Body of pancreas (tissue), 4 donors: ENCODE measurements at regions not wholly inside any gene's neighbourhood (a gene's known extent, or its start where the extent isn't known, plus 50 kb on each side); places are given as distances from the start of the nearest gene placed in this dataset.

Experiments
- POLR2A ChIP-seq, 3 donors: fragments of 450-650 bp; IDR thresholded peaks; one replicate each; pipeline ENCODE4 v1.6.1; 2016; ENCODE audit warnings: antibody characterized with exemption in 3 of 3, mild to moderate bottlenecking in 2 of 3
- TF ChIP-seq, protein P1 (sequence below), 7 experiments: fragments of 450-650 bp in 4 of 7; fragments of 200-600 bp in 3 of 7; sonication (generic) in 3 of 7; IDR thresholded peaks; one replicate each; pipeline ENCODE4 v1.5.1; 2016 to 2019; ENCODE audit warnings: antibody characterized with exemption in 7 of 7

GRCh38 chr5:56558131-56558745 is 257.1 kb upstream of the MAP3K1 start:
- TF ChIP-seq, protein P1, sequence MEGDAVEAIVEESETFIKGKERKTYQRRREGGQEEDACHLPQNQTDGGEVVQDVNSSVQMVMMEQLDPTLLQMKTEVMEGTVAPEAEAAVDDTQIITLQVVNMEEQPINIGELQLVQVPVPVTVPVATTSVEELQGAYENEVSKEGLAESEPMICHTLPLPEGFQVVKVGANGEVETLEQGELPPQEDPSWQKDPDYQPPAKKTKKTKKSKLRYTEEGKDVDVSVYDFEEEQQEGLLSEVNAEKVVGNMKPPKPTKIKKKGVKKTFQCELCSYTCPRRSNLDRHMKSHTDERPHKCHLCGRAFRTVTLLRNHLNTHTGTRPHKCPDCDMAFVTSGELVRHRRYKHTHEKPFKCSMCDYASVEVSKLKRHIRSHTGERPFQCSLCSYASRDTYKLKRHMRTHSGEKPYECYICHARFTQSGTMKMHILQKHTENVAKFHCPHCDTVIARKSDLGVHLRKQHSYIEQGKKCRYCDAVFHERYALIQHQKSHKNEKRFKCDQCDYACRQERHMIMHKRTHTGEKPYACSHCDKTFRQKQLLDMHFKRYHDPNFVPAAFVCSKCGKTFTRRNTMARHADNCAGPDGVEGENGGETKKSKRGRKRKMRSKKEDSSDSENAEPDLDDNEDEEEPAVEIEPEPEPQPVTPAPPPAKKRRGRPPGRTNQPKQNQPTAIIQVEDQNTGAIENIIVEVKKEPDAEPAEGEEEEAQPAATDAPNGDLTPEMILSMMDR (IDR thresholded peaks at IDR 0.05), result no peak
- TF ChIP-seq POLR2A (IDR thresholded peaks at IDR 0.05), result no peak
